ENCODE measurements at regions not wholly inside any gene's neighbourhood (a gene's known extent, or its start where the extent isn't known, plus 50 kb on each side); places are given as distances from the start of the nearest gene placed in this dataset.

- no peak for ATAC-seq
These were observed 431.2 kb downstream of the CDH26 start for GRCh38 chr20:60389441-60389840.

DNA sequence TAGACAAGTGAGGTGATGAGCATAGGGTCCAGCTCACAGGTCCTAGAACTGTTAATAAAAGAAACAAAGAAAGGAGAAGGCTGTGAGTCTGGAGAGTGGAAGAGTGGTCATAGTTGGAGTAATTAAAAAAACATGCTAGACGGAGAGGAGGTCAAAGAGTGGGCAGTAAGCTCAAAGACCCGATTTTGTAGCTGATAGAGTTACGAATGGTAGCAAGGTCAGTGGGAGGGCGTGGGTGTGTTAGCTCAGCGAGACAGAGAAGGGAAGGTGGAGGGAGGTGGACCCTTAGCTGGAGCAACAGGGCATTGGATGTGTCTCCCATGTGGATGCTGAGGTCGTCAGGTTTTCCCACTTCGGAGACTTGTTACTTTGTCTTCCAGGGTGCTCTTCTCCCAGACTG is 431.7 kb downstream of the CDH26 start:
- no peak for ATAC-seq

DNA sequence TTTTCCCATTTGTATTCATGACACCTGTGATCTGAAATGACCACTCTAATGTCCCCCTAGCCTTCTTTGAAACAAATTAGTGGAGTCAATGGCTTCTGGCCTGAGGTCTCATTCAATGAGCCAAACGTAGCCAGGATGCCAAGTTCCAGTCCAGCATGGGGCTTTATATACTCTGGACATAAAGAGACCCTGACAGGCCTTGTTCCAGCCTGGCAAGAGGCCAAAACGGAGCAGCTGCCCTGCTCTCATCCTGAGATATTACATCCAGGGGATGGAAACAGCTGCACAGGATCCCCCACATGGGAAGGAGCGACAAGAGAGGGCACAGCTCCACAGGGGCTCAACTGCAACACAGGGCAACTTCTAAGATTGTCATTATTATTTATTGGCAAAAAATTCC is 437.8 kb downstream of the CDH26 start:
- ATAC-seq, result no peak

DNA sequence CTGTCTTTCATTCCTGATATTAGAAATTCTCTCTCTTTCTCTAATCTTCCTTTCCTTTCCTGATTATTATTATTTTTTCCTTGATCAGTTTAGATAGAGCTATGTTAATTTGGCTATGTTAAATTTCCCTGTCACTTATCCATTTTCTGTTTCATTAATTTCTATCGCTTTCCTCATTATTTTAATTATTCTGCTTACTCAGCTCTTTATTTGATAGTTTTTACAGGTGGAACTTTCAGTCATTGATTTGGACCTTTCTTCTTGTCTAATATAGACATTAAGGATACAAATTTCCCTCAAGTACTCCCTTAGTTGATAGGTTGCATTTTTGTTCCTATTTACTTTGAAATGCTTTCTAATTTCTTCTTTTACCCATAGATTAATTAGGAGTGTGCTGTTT is 442.3 kb downstream of the CDH26 start:
- ATAC-seq, result no peak

DNA sequence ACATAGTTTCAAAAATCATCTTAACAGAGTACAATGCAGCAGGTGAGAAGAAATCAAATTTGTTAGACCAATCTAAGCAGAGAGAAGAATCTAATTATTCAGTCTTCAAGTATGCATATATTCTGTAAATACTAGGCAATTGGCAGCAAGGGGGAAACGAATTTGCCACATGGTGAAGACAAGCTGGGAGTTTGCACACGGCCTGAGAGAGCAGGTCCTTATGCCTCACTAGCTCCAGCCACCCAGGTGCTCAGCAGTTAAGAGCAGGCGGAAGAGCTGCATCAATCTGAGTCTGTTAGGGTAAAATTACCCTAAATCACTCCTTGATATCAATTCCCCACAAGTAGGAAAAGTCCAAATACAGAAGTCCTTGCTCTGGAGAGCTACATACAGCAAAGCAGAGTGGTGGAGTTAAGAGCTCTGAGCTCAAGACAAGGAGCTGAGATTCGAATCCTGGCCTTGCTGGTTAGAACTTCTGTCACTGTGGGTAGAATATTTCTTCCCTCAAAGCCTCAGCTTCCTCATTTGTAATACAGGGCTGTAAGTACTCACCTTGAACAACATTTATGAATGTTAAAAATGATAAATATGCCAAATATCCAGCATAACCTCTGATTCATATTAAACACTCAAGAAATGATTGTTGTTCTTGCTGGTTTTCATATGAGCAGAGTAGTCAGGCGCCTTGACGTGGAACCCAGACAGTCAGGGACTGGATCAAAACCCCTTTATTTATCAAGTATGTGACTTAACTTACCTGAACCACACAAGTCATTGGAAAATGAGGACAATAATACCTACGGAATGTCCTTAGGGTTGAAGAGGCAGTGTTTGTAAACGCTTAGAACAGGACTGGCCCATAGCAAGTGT is 444.2 kb downstream of the CDH26 start:
- no peak for ATAC-seq

DNA sequence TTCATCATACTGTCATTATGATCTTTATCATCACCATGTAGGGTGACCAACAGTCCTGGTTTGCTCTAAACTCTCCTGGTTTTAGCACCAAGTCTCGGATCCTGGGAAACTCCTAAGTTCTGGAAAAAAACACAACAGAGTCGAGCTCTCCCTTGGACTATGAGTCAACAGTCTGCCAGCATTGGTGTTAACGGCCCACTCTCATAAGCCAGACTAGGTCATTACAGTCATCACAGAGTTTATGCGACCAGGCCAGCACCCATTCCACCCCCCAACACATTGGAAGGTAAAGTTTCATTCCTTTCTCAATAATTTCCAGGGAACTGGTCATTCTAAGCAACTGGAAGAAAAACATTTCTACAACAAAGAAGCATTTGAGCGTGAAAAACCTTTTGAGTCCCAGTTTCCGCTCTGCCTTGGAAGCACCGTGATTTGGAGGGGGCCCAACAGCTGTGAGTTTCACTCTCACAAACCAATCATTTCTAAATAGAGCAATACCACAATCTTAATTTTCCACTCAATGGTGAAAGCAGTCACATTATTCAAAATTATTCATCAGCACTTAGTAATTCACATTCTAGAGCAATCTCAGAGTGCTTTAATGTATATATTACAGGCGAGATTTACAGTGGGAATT is 445.0 kb downstream of the CDH26 start:
- ATAC-seq, result peak in 1 of 2 donors; percentile 20

DNA sequence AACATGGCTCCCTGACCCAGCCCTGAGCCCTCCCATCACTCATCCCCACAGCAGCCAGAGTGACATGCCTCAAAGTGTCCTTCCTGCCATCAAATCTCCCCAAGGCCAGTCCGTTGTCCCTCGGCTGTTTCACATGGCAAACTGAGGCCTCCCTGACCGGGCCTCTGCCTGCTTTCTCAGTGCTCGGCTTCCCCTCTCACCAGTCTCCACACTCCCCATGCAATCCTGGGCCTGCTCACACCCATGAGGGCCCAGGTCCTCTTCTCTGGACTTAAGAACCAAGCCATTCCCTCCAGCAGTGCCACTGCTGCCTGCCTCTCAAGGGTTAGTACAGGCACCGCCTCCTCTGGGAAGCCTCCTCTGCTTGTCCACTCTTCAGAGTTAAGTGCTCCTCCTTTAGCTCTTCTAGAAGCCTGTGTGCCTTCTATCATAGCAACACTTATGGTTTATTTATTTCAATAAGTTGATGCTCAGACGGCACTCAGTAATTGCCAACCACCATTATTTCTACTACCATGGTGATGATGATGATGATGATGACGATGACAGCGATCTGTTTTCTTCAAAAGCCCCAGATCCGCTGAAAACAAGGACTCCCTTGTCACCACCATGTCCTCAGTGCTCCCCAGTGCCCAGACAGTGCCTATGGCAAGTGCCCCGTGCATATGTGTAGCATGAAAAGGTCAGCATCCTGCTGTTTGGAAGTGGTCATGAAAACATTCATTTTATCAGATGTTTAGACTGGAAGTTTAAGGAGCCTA is 449.0 kb downstream of the CDH26 start:
- no peak for ATAC-seq

DNA sequence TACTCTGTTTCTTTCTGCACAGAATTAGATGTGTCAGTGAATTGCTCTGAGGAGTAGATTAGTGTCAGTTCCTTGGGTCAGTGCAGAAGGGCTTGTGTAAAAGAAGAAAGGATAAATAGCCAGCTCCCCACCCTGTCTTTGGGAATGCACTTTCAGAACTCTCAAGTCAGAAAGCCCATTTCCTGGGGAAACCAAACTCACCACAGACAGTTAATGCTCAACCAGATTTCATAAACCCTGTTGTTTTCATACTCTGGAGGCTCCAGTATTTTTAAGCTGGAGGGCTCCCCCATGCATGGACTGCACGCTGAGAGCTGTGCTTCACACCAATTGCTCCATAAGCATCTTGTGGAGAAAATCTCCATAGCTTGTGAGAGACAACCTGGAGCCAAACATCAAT is 449.7 kb downstream of the CDH26 start:
- ATAC-seq, result no peak

DNA sequence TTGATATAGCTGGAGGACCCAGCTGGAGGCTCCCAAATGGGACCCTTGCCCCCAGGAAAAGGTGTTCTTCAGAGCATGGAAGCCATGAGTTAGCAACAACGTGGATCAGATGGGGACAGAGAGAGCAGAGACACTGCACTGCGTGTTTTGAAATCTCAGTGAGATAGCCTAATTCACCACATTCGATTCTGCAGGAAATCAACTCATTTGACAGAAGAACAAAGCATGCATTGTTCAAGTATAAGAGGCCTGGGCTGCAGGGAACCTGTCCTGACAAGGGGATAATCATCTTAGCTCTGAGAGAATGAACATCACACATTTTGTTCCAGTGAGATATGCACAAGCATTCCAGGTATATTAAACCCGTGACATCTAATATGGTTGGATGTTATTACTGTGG is 450.2 kb downstream of the CDH26 start:
- no peak for ATAC-seq

- ATAC-seq, result no peak
These were observed 452.5 kb downstream of the CDH26 start for GRCh38 chr20:60410618-60411264.

DNA sequence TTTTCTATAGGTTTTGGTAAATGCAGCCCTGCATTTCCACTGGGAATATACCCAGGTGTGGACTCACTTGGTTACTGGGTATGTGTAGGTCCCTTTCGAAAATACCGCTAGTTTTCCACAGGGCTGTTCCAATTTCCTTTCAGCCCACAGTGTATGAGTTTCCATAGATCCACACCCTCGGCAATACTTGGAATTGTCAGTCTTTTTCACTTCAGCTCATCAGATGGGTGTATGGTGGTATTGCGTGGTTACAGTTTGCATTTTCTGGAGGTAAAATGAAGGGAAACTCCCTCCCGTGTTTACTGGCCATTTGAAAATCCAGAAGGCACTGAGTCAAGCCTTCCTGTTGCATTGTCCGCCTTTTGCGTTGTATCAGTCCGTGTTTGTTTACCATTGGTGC is 453.6 kb downstream of the CDH26 start:
- no peak for ATAC-seq

DNA sequence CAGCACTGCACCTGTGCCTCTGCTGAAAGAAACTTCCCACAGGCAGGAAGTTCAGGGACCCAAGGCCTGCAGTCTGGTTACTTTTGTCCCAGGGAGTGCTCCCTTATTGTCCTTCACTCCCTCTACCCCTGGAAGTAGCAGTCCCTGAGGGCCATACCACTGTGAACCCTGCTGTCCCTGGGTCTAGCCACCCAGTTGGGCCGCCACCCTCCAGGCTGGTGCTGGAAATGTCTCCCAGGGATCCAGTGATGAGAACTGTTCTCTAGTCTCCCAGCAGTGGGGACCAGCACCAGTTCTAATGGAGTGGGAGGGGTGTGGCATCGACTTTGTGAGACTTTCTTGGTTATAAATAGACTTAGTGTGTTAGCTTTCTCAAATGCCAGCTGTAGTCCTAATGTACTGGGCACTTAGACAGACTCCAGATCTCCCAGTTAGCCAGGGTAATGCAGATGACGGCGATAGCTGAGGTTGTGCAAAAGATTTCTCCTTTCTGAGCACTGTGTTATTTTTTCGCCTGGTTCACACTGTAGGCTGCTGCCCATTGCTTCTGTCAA is 462.5 kb downstream of the CDH26 start:
- ATAC-seq, result no peak

GRCh38 chr20:60422848-60423247 is 464.6 kb downstream of the CDH26 start:
- ATAC-seq, result no peak

GRCh38 chr20:60424267-60424902 is 466.2 kb downstream of the CDH26 start:
- ATAC-seq, result no peak

- no peak for ATAC-seq
These were observed 469.3 kb downstream of the CDH26 start for GRCh38 chr20:60427516-60427915.

DNA sequence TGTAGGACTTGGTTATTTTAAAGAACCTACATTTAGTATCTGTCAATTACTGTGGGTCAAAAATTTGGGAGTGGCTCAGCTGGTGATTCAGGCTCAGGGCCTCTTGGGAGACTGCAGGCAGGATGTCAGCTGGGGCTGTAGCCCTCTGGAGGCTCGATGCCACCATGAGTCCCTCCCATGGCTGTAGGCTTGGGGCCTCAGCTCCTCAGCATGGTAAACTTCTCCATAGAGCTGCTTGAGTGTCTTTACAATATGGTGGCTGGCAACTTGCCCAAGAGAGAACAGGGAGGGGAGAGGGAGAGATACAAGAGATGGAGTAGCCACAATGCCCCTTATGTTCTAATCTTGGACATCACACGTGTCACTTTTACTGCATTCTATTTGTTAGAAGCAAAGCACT is 470.4 kb downstream of the CDH26 start:
- ATAC-seq, result no peak

GRCh38 chr20:60430516-60431001 is 472.3 kb downstream of the CDH26 start:
- no peak for ATAC-seq

- ATAC-seq, result no peak
These were observed 473.1 kb downstream of the CDH26 start for GRCh38 chr20:60431349-60431748.

GRCh38 chr20:60437418-60437817 is 479.2 kb downstream of the CDH26 start:
- no peak for ATAC-seq

- no peak for ATAC-seq
These were observed 488.3 kb downstream of the CDH26 start for GRCh38 chr20:60446267-60447111.

DNA sequence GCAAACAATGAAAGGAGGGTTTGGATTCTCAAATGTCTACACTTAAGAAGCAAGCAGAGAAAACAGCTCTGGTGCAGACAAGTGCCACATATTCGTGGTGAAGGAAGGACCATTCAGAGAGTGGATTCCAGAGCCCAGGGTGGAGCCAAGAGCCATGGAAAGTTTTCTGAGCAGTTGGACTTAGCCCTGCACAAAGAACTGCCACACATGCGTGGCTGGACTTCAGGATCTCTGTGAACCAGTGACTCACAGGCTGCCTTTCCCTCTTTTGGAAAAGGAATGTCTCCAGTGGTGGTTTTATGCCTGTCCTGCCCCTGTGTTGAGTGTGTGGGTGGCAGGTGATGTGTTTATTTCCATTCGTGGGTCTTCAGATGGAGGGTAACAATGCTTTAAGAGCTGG is 489.5 kb downstream of the CDH26 start:
- no peak for ATAC-seq
